Activated B cell treated with CpG ODN at 0.5 μM for 24 hours (primary cell): ENCODE measurements at regions not wholly inside any gene's neighbourhood (a gene's known extent, or its start where the extent isn't known, plus 50 kb on each side); places are given as distances from the start of the nearest gene placed in this dataset.

Source experiments
- ATAC-seq: fragments of 200-7000 bp; cut with Tn5 transposase; one replicate; pipeline ENCODE4 v1.10.0; 2021; ENCODE audit warnings: low read depth, mild to moderate bottlenecking, moderate library complexity
- CTCF ChIA-PET: fragments of 350-600 bp; sonication (Branson Sonifier 250); formaldehyde crosslinking; loops from one replicate; lab custom pipeline; 2021; ENCODE audit warnings: antibody characterized with exemption; lab: Charles Lee
- POLR2A ChIA-PET: fragments of 350-600 bp; sonication (Branson Sonifier 250); formaldehyde crosslinking; loops from one replicate; lab custom pipeline; 2021; ENCODE audit warnings: antibody characterized with exemption; lab: Charles Lee
- DNase-seq: peaks from one replicate; pipeline ENCODE4 v3.0.0; 2022
- H3K27ac Mint-ChIP-seq: one replicate; pipeline ENCODE4 v1.8.0; 2020; ENCODE audit warnings: mixed read lengths
- H3K27me3 Mint-ChIP-seq: one replicate; pipeline ENCODE4 v1.8.0; 2021; ENCODE audit warnings: mixed read lengths
- H3K36me3 Mint-ChIP-seq: one replicate; pipeline ENCODE4 v1.8.0; 2021; ENCODE audit warnings: low read depth, mixed read lengths
- H3K4me1 Mint-ChIP-seq: one replicate; pipeline ENCODE4 v1.8.0; 2021; ENCODE audit warnings: mixed read lengths
- H3K4me3 Mint-ChIP-seq: one replicate; pipeline ENCODE4 v1.8.0; 2020; ENCODE audit warnings: mild to moderate bottlenecking, mixed read lengths
- H3K9me3 Mint-ChIP-seq: one replicate; pipeline ENCODE4 v1.8.0; 2020; ENCODE audit warnings: mixed read lengths
- CTCF ChIP-seq: fragments of 200-600 bp; IDR thresholded peaks from one replicate; pipeline ENCODE4 v1.8.0; 2022; ENCODE audit warnings: antibody characterized with exemption, mild to moderate bottlenecking
- intact Hi-C: fragments of 100-400 bp; cut with micrococcal nuclease; formaldehyde crosslinking; loops from one replicate; pipeline ENCODE4 v1.15.1; 2024

DNA sequence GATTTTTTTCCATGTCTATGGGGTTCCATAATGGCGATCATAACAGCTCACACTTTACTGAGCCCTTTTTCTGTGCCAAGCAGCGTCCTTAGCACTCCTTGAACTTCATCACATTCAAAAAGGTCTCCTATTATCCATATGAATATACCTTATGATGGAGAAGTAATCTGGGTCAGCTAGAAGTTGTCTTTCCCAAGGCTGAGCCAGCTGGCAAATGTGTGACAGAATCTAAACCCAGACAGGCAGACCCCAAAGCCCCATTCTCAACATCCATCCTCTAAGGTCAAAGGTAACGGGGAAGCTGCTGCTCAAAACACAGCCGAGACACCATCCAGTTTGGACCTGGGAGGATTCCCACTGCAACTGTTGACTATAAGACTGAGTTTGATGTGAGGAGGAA lies 249.6 kb downstream of the PRDM2 start:
- Mint-ChIP-seq H3K4me1 (no peaks in the 10 kb centered on the region), H3K27ac (no peak overlapping the region), H3K4me3 (no peak overlapping the region), H3K36me3 (no peaks in the 10 kb centered on the region), H3K27me3 (peaks cover 17% of the 10 kb centered on the region), H3K9me3 (no peaks in the 10 kb centered on the region)
- intact Hi-C loops: no loop called here
- no peak for DNase-seq
- no peak for TF ChIP-seq CTCF
- ChIA-PET POLR2A (no interaction called here), CTCF (no interaction called here)
- no peak for ATAC-seq

GRCh38 chr1:13950637-13951036 lies 250.6 kb downstream of the PRDM2 start:
- ChIA-PET CTCF (no interaction called here), POLR2A (no interaction called here)
- no peak for ATAC-seq
- intact Hi-C loops: no loop called here
- DNase-seq: no peak
- Mint-ChIP-seq H3K4me3 (no peak overlapping the region), H3K36me3 (no peaks in the 10 kb centered on the region), H3K27me3 (peaks cover 18% of the 10 kb centered on the region), H3K4me1 (no peaks in the 10 kb centered on the region), H3K9me3 (no peaks in the 10 kb centered on the region), H3K27ac (no peak overlapping the region)
- TF ChIP-seq CTCF: no peak

DNA sequence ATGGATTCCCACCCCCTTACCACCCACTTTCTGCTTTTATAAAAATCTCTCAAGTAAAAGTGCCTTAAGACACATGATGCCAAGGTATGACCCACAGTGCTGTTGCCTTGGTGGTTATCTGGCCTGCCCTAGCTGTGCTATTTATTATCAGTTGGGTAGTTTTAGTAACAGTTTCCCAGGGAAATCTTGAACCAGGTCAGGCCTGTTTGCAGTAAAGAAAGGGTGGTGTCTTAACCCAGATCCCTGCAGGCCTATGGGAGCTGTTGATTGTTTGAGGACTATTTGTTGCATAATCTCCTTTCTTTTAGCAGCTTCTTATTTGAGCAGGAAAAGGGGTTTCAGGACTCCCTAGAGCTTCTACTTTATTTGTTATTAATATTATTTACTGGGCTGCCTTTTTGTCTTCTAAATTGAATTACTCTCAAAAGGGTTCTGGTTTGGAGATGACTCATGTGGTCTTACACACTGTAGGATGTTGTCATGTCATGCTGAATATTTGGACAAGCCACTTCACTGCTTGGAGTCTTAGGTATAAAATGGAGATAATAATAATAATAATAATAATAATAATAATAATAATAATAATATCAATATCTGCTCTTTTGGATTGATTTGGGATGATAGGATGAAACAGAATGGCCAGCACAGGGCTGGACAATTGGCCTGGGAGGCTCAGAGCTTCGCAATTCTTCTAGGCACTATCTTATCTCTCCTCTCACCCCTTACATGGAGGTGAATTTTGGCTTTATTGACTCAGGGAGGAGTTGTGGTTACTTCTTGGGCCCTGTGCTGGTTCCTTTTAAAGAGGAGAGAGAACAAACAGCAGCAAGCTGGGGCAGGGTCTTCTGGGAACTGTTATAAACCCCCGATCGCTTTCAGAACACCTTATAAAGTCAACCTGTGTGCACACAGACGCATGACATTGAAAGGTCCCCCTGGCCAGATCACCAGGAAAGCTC lies 252.1 kb downstream of the PRDM2 start:
- Mint-ChIP-seq H3K4me3 (no peak overlapping the region), H3K36me3 (no peaks in the 10 kb centered on the region), H3K27me3 (peaks cover 25% of the 10 kb centered on the region), H3K27ac (no peak overlapping the region), H3K9me3 (no peaks in the 10 kb centered on the region), H3K4me1 (no peaks in the 10 kb centered on the region)
- intact Hi-C loops: no loop called here
- ChIA-PET POLR2A (no interaction called here), CTCF (no interaction called here)
- no peak for TF ChIP-seq CTCF
- ATAC-seq (no peak), DNase-seq (no peak)

DNA sequence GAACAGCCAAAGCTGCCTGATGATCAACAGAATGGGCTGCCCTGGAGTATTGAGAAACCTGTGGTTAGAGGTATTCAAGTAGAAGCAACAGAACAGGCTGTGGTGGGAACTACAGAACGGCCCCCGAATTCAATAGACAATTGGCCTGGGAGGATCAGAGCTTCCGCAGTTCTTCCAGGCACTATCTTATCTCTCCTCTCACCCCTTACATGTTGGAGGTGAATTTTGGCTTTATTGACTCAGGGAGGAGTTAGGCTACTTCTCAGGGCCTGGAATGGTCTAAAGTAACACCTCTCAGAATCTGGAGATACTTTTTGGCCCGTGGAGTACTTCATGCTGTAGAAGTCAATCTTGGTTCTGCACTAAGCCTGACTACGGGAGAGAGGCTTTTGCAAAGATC lies 253.0 kb downstream of the PRDM2 start:
- ChIA-PET POLR2A (no interaction called here), CTCF (no interaction called here)
- Mint-ChIP-seq H3K9me3 (no peaks in the 10 kb centered on the region), H3K4me1 (no peaks in the 10 kb centered on the region), H3K27ac (no peak overlapping the region), H3K36me3 (no peaks in the 10 kb centered on the region), H3K27me3 (peaks cover 27% of the 10 kb centered on the region), H3K4me3 (no peak overlapping the region)
- intact Hi-C loops: no loop called here
- ATAC-seq (no peak), DNase-seq (no peak)
- no peak for TF ChIP-seq CTCF

GRCh38 chr1:13956393-13956792 lies 256.4 kb downstream of the PRDM2 start:
- H3K4me1 Mint-ChIP-seq: no peaks in the 10 kb centered on the region
- no peak for DNase-seq
- intact Hi-C loops: no loop called here
- no peak for ATAC-seq
- H3K36me3 Mint-ChIP-seq: no peaks in the 10 kb centered on the region
- ChIA-PET CTCF (no interaction called here), POLR2A (no interaction called here)
- H3K9me3 Mint-ChIP-seq: no peaks in the 10 kb centered on the region
- H3K27ac Mint-ChIP-seq: no peak overlapping the region
- H3K4me3 Mint-ChIP-seq: no peak overlapping the region
- TF ChIP-seq CTCF: no peak
- H3K27me3 Mint-ChIP-seq: peaks cover 29% of the 10 kb centered on the region
